Endothelial cell of umbilical vein (primary cell): ENCODE measurements at regions not wholly inside any gene's neighbourhood (a gene's known extent, or its start where the extent isn't known, plus 50 kb on each side); places are given as distances from the start of the nearest gene placed in this dataset.

ENCODE experiments used
- CTCF ChIP-seq, 2 donors: IDR thresholded peaks; 1 replicate in 1 of 2; 2 replicates in 1 of 2; pipeline ENCODE4 v1.5.1; 2011; ENCODE audit warnings: low read length in 2 of 2, mild to moderate bottlenecking in 2 of 2, moderate library complexity in 2 of 2, control low read depth in 1 of 2, inconsistent platforms in 1 of 2, low read depth in 1 of 2; ENCODE audit not compliant: insufficient read depth in 1 of 2; ENCODE audit errors: extremely low read depth in 1 of 2
- POLR2A ChIP-seq: IDR thresholded peaks from 2 replicates; pipeline ENCODE4 v1.6.1; 2012; ENCODE audit warnings: low read depth, mild to moderate bottlenecking, control low read depth, low read length

- peak in 1 of 2 donors; percentile 19 for TF ChIP-seq CTCF (IDR thresholded peaks at IDR 0.05; ENCODE audit: extremely low read depth in 1 of 2, insufficient read depth in 1 of 2, low read depth in 1 of 2, low read length in 2 of 2)
- no peak for TF ChIP-seq POLR2A
Observed at GRCh38 chr12:17928708-17929366, 161.2 kb downstream of the RERGL start.
